Left ventricle myocardium inferior (tissue), 1 donor: ENCODE measurements at regions not wholly inside any gene's neighbourhood (a gene's known extent, or its start where the extent isn't known, plus 50 kb on each side); places are given as distances from the start of the nearest gene placed in this dataset.

Experiments used
- DNase-seq: peaks from one replicate; pipeline ENCODE4 v3.0.0-alpha.2; 2020
- H3K27ac ChIP-seq: fragments of 200-600 bp; replicated peaks from 2 replicates; pipeline ENCODE4 v1.8.0; 2021
- H3K27me3 ChIP-seq: fragments of 200-600 bp; 2 replicates; pipeline ENCODE4 v1.8.0; 2021; ENCODE audit warnings: low read depth
- H3K36me3 ChIP-seq: fragments of 200-600 bp; 2 replicates; pipeline ENCODE4 v1.8.0; 2021
- H3K4me1 ChIP-seq: fragments of 200-600 bp; 2 replicates; pipeline ENCODE4 v1.8.0; 2021
- H3K4me3 ChIP-seq: fragments of 200-600 bp; 2 replicates; pipeline ENCODE4 v1.8.0; 2021; ENCODE audit warnings: mild to moderate bottlenecking, moderate library complexity
- H3K9me3 ChIP-seq: fragments of 200-600 bp; replicated peaks from 2 replicates; pipeline ENCODE4 v1.8.0; 2021
- intact Hi-C: fragments of 100-400 bp; cut with micrococcal nuclease; formaldehyde crosslinking; loops from one replicate; pipeline ENCODE4 v1.11.0; 2022
- TF ChIP-seq, protein P1 (sequence below): fragments of 200-600 bp; IDR thresholded peaks from 2 replicates; pipeline ENCODE4 v1.8.0; 2021; ENCODE audit warnings: antibody characterized with exemption, mild to moderate bottlenecking, borderline replicate concordance
- donor health status: DM: no; HTN: yes; CAD: no; lungs with severe emphysema.

- Histone ChIP-seq H3K9me3 (no peaks in the 10 kb centered on the region), H3K4me1 (no peaks in the 10 kb centered on the region), H3K27me3 (no peaks in the 10 kb centered on the region), H3K4me3 (no peak overlapping the region), H3K36me3 (no peaks in the 10 kb centered on the region), H3K27ac (no peak overlapping the region)
- TF ChIP-seq, protein P1, sequence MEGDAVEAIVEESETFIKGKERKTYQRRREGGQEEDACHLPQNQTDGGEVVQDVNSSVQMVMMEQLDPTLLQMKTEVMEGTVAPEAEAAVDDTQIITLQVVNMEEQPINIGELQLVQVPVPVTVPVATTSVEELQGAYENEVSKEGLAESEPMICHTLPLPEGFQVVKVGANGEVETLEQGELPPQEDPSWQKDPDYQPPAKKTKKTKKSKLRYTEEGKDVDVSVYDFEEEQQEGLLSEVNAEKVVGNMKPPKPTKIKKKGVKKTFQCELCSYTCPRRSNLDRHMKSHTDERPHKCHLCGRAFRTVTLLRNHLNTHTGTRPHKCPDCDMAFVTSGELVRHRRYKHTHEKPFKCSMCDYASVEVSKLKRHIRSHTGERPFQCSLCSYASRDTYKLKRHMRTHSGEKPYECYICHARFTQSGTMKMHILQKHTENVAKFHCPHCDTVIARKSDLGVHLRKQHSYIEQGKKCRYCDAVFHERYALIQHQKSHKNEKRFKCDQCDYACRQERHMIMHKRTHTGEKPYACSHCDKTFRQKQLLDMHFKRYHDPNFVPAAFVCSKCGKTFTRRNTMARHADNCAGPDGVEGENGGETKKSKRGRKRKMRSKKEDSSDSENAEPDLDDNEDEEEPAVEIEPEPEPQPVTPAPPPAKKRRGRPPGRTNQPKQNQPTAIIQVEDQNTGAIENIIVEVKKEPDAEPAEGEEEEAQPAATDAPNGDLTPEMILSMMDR, result no peak
- DNase-seq, result no peak
- intact Hi-C loops, result no loop called here
These were observed 123.0 kb upstream of the CEP162 start for GRCh38 chr6:84350397-84350796.

GRCh38 chr6:84349542-84349941 lies 122.1 kb upstream of the CEP162 start:
- TF ChIP-seq, protein P1, result no peak
- DNase-seq, result no peak
- Histone ChIP-seq H3K4me1 (no peaks in the 10 kb centered on the region), H3K27ac (no peak overlapping the region), H3K27me3 (no peaks in the 10 kb centered on the region), H3K9me3 (no peaks in the 10 kb centered on the region), H3K36me3 (no peaks in the 10 kb centered on the region), H3K4me3 (no peak overlapping the region)
- intact Hi-C loops, result no loop called here

DNA sequence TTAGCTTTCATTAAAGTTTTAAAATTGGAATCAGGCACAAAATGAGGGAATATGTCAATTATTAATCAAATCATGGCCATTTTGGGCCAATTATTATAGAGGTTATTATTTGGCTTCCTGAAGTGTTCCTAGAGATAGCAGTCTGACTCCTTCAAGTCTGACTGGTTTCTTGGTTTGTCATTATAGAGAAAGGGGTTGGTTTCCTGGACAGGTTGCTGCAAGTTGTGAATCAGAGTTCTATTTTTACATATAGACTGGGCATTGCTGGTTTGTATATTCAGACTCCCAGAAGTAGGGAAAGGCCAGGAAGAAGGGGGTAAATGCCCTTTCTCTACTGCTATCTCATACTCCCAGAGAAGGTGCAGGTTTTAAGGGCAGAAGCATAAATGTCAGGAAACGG lies 121.4 kb upstream of the CEP162 start:
- Histone ChIP-seq H3K9me3 (peaks cover 5% of the 10 kb centered on the region), H3K27ac (no peak overlapping the region), H3K4me1 (no peaks in the 10 kb centered on the region), H3K36me3 (no peaks in the 10 kb centered on the region), H3K4me3 (no peak overlapping the region), H3K27me3 (no peaks in the 10 kb centered on the region)
- TF ChIP-seq, protein P1, result no peak
- DNase-seq, result no peak
- intact Hi-C loops, result no loop called here

GRCh38 chr6:84346372-84346771 lies 118.9 kb upstream of the CEP162 start:
- no peak overlapping the region for H3K27ac ChIP-seq
- TF ChIP-seq, protein P1, result no peak
- intact Hi-C loops, result no loop called here
- H3K4me3 ChIP-seq, result no peak overlapping the region
- no peaks in the 10 kb centered on the region for H3K36me3 ChIP-seq
- no peaks in the 10 kb centered on the region for H3K4me1 ChIP-seq
- H3K27me3 ChIP-seq, result no peaks in the 10 kb centered on the region
- H3K9me3 ChIP-seq, result peaks cover 5% of the 10 kb centered on the region
- DNase-seq, result no peak

DNA sequence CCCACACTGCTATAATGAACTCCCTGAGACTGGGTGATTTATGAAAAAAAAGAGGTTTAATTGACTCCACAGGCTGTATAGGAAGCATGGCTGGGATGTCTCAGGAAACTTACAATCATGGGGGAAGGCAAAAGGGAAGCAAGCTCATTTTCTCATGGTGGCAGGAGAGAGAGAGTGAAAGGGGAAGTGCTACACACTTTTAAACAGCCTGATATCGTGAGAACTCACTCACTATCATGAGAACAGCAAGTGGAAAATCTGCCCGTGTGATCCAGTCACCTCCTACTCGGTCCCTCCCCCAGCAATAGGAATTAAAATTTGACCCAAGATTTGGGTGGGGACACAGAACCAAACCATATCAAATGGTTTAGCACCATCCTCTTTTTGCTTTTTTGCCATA lies 116.6 kb upstream of the CEP162 start:
- Histone ChIP-seq H3K27ac (no peak overlapping the region), H3K4me3 (no peak overlapping the region), H3K9me3 (peaks cover 24% of the 10 kb centered on the region), H3K4me1 (no peaks in the 10 kb centered on the region), H3K36me3 (no peaks in the 10 kb centered on the region), H3K27me3 (no peaks in the 10 kb centered on the region)
- intact Hi-C loops, result no loop called here
- TF ChIP-seq, protein P1, result no peak
- DNase-seq, result no peak

GRCh38 chr6:84340422-84340821 lies 113.0 kb upstream of the CEP162 start:
- H3K4me1 ChIP-seq, result no peaks in the 10 kb centered on the region
- no peaks in the 10 kb centered on the region for H3K36me3 ChIP-seq
- intact Hi-C loops, result no loop called here
- no peak for DNase-seq
- H3K9me3 ChIP-seq, result peaks cover 54% of the 10 kb centered on the region
- no peak overlapping the region for H3K4me3 ChIP-seq
- no peaks in the 10 kb centered on the region for H3K27me3 ChIP-seq
- TF ChIP-seq, protein P1, result no peak
- H3K27ac ChIP-seq, result no peak overlapping the region
